GM19463 (cell line): ENCODE measurements at regions not wholly inside any gene's neighbourhood (a gene's known extent, or its start where the extent isn't known, plus 50 kb on each side); places are given as distances from the start of the nearest gene placed in this dataset.
"Not testable (repeated sequence)": the region's sequence is repeated elsewhere in the genome, so short reads cannot be mapped to it uniquely, and the experiment has no call there.

Experiments
- ATAC-seq: cut with Tn5 transposase; IDR thresholded peaks from one replicate; pipeline ENCODE4 v1.9.1; 2021; ENCODE audit warnings: mild to moderate bottlenecking, moderate library complexity; ENCODE audit not compliant: unreplicated experiment

DNA sequence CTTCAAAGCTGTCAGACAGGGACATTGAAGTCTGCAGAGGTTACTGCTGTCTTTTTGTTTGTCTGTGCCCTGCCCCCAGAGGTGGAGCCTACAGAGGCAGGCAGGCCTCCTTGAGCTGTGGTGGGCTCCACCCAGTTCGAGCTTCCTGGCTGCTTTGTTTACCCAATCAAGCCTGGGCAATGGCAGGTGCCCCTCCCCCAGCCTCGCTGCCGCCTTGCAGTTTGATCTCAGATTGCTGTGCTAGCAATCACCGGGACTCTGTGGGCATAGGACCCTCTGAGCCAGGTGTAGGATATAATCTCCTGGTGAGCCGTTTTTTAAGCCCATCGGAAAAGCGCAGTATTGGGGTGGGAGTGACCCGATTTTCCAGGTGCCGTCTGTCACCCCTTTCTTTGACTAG, 586.8 kb downstream of the ARL4A start:
- ATAC-seq, result not testable (repeated sequence)

DNA sequence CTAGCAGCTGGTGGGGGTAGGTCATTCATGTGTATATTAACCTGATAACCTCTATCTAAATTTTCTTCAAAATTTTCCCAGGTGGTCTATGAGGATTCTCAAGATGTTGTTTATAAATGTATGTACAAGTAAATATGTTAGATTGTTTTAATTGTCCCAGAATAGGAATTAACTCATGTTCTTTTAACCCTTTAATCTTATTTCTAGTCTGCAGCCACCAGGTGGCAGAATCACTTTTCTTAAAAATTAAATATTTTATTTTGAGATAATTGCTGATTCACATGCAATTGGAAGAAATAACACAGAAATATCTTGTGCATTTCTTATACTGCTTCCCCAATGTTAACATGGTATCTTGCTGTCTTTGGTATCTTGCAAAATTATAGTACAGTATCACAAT, 589.5 kb downstream of the ARL4A start:
- ATAC-seq, result no peak

DNA sequence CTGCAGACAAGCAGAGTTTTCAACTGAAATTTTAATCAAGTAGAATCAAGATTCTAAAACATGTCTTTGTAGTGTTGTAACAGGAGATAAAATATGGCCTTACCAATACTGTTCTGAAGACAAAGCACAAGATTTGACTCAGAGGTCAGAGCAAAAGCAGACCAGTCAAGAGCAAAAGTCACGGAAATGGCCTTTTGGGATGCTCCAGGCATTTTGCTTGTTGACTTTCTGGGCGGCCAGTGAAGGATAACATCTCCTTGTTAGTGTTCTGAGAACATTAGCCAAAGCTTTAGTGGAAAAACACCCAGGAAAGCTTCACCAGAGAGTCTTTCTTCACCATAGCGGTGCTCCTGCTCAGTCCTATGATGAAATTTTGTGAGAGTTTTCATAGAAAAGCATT, 590.6 kb downstream of the ARL4A start:
- ATAC-seq, result no peak

DNA sequence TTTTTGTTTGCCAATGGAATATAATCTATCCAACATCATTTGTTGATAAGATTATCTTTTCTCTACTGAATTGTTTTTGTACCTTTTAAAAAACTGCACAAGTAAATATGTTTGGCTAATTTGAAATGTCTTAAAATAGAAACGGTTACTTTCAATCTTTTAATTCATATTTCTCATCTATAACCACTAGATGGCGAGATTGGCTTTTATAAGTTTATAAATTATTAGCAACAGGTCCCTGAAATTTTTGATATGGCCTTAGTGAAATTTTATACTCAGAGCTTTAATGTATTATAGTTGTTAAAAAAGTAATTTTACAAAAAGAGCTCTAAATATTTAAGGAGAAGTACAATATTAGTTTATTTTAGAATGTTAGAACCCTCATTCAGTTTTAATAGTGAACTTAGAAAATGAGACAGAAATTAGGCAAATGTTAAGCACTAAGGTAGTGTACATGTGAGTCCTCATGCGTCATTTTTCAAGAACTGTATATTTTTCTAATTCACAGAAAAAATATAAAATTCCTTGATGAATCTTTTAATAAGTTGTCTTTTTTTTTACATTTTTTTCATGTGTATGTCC, 592.5 kb downstream of the ARL4A start:
- ATAC-seq, result no peak

DNA sequence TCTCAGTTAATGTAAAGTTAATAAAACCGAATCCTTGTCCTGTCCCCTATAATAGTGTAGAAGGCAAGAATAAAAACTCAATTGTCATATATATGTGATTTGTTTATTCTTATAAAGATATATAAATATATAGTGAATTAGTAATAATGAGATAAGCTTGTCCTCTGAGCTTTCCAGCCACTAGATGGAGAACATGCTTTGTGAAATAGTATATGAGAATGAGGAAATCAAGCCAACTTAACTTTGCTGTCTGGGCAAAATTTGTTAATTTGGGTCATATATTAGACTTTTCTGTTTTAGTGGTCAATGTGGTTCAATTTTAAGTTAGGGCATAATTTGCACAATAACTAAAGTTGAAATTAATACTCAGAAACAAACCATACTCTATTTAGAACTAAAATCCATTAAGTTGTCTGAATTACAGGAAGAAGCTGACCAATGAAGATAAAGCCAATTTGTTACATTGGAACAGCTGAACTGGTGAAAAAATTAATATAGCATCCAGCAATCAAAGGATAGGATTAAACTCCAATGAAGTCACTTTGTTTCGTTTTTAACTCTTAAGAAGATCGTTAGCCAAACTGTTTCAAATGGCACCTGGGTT, 595.0 kb downstream of the ARL4A start:
- no peak for ATAC-seq

- ATAC-seq, result no peak
These were observed 599.5 kb downstream of the ARL4A start for GRCh38 chr7:13286916-13287315.

DNA sequence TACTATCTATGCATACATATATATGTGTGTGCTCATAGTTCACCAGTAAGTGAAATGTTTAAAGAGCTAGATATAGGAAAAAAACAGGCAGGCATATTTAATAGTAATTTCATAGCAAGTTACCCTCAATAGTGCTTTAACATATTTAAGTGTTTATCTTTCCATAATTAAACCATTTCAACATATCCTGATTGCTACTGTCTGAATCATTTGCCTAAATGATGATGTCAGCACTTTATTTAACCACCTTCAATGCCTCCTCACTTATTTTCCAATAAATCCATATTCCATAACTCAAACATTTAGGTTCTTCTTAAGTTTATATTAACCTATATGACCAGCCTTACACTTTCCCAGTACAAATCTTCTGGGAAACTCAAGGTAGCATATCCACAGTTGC, 601.1 kb downstream of the ARL4A start:
- ATAC-seq, result no peak

DNA sequence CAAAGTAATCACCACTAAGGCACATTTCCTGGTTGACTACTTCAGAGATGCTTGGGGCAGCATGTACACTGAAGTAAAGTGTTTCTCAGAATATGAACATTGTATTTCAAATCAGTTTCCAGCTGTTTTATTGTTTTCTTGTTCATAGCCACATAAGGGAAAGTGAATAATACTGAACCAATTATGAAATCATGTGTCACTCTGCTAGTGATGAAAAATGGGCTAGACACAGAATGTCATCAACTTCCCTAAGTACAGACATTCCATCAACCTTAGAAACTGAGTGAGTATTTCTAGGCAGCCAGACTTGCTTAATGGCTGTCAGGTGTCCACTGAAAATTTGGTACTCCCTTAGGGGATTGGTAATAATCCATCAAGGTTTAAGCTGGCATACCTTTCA, 603.5 kb downstream of the ARL4A start:
- no peak for ATAC-seq

DNA sequence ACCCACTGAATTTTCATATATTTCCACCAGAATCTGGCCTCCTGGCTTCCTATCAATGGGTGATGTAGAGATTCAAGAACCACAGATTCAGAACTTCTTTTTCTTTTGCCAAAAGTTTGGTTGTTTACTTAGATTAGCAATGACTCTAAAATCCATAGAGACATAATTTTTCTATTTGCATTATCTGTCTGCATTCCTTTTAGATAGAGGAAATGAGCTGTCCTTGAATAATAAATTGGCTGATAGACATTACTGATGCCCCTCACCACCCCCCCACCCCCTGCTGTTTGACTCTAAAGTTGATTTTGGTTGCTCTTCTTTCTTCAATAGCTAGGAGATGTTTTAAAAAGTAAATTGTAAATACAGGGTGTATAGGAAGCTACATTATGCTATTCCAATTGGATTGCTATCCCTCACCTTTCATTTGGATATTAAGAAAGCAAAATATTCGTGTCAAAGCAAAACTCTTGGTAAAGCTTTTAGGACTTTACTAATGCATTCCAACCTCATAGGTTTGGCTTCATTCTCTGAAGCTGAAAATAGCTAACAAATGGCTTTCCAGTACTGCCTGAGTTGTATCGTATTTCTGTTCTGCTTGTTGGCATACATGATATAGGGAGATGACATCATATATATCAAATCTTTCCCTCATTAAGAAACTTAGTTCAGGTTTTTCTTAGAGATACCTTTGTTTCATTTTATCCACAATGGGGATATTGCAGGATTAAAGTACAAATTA, 606.0 kb downstream of the ARL4A start:
- ATAC-seq, result no peak

- ATAC-seq, result no peak
These were observed 619.6 kb downstream of the ARL4A start for GRCh38 chr7:13307040-13307439.

DNA sequence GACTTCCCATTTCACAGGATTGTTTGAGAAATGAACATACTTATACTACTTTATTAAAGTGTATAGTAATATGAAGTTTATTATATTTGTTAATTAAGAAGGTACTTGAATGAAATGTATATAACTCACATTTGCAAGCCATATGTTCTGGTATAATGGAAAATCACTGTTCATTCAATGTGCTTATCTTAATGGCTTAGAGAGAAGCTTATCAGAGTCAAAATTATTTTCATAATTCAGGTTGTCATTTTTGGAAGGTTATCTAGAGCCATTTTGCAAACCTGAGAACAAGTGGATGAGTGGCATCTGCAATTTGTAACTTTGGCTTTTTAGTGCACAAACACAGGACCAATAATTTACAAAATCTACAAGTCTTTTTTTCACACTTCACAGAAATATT, 621.0 kb downstream of the ARL4A start:
- no peak for ATAC-seq

- no peak for ATAC-seq
These were observed 622.1 kb downstream of the ARL4A start for GRCh38 chr7:13309535-13309934.

- ATAC-seq, result no peak
These were observed 624.9 kb downstream of the ARL4A start for GRCh38 chr7:13312307-13312706.

DNA sequence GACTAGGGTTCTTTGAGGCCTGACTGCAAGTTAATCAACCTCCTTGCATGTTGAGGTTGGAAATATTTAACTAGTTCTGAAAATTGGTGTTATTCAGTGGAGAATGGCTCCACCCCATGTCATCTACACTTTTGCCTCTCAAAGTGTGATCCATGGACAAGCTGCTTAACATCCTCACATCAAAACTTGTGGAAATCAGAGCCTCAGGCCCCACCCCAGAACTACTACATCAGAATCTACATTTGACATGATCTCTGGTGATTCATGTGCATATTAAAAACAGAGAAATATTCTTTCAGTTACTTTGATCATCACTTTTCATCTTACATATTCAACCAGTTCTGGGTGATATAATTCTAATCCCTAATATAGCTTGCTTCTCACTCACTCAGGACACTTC, 632.9 kb downstream of the ARL4A start:
- ATAC-seq, result no peak

DNA sequence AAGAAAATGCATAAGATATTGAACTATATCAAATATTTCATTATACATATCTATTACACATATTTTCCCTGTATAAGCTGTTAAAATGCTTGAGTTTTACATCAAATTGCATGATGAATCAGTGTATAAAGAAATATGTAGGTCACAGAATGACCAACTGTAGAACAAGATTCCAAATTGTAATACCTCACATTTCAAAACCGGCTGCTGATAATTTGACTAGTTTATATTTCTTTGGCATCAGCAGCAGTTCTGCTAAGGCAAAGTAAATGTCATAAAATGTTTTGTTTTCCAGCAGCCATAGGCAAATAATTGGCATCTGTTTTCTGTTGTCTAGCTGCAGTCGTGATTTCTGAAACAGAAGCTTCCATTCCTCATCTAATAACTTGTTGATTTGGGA, 633.9 kb downstream of the ARL4A start:
- no peak for ATAC-seq

DNA sequence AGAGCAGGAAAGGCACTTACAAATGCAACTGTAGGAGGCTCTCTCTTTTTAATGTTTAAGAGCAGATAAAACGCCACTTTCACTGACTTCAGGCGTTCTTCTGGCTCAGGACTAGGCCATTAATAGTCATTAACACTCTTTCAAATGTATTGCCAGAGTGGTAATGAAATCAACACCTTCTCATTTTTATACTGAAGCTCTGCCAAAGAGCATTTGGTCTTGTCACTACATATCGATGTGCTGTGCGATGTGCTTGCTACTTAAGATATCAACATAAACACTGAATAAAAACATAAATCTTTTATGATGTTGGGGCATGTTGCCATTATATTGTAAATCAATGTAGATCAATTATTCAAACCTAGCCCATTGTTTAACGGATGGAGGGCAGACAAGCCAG, 634.7 kb downstream of the ARL4A start:
- ATAC-seq, result no peak

DNA sequence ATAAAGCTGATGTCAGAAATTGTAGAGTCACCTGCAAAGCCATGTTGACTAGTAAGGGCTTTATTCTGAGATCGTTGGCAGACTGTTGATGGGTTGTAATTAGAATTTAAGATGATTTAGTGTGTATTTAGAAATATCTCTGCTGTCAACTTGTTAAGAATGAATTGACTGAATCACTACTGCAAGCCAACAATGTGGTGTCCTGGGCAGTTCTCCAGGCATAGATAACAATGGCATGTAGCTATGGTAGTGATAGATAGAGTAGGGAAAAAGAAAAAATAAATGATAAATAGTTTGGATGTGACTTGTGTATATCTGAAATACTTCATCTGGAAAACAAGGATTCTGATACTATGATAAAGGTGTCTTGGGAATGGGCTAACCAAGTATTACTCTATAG, 640.2 kb downstream of the ARL4A start:
- ATAC-seq, result no peak

DNA sequence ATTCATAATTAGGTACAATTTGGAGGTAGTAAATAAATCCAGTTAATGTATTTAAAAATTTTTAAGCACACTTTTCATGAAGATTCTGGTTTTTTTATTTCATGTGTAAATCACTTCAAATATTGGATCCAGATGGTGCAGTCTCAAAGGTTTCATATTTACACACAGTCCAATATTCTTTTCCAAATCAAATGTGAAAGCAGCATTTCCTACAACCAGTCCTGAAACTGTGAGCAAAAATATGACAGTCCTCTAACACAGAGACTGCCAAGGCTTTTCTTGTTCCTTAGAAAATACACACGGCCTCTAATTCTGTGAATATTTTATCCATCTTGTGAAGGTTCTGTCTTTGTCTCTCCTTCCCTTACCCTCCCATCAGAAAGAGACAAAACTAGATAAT, 645.9 kb downstream of the ARL4A start:
- no peak for ATAC-seq

- no peak for ATAC-seq
These were observed 648.8 kb downstream of the ARL4A start for GRCh38 chr7:13336227-13336626.

DNA sequence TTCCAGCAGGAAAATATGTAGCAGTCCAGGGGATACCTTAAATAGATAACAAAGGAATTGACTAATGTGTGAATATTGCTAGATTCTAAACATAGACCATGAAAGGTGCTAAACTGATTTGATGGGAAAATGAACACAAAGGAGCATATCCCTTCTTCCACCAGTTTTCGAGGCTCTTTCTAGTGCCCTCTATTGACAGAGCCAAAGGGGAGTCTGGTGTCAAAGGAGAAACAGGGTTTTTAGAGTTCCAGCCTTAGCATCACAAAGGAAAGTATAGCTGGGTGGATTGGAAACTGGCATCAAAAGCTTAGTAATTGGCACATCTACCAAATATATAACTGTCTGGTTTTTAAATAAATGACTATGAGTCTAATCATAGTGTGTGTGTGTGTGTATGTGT, 636.8 kb downstream of the ETV1 start:
- ATAC-seq, result no peak

DNA sequence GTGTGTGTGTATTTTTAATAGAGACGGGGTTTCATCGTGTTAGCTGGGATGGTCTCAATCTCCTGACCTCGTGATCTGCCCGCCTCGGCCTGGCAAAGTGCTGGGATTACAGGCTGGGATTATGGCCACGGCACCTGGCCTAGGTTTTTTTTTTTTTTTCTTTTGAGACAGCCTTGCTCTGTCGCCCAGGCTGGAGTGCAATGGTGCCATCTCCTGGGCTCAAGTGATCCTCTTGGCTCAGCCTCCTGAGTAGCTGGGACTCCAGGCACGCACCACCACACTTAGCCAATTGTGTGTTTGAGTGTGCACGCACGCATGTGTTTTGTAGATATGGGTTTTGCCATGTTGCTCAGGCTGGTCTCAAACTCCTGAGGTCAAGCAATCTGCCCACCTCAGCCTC, 629.8 kb downstream of the ETV1 start:
- no peak for ATAC-seq

GRCh38 chr7:13386741-13387140, 602.7 kb downstream of the ETV1 start:
- no peak for ATAC-seq

DNA sequence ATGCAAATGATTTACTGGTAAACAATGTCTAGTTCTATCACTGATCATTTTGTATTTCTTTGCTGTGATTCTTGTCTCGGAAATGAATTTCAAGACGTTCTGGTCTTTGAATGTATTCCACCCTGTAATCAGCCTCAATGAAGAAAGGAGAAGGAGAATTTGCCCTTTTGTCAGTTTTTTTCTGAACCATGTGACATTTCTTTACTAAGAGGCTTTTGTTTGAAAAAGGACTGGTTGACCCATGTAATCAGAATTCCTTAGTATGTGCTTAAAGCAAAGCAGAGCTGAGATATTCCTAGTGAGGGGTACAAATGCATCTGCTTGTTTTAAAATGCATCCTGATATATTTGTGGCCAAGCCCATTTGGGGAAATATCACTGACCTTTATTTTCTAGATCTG, 581.6 kb downstream of the ETV1 start:
- no peak for ATAC-seq
